ENCODE measurements at regions not wholly inside any gene's neighbourhood (a gene's known extent, or its start where the extent isn't known, plus 50 kb on each side); places are given as distances from the start of the nearest gene placed in this dataset.

DNA sequence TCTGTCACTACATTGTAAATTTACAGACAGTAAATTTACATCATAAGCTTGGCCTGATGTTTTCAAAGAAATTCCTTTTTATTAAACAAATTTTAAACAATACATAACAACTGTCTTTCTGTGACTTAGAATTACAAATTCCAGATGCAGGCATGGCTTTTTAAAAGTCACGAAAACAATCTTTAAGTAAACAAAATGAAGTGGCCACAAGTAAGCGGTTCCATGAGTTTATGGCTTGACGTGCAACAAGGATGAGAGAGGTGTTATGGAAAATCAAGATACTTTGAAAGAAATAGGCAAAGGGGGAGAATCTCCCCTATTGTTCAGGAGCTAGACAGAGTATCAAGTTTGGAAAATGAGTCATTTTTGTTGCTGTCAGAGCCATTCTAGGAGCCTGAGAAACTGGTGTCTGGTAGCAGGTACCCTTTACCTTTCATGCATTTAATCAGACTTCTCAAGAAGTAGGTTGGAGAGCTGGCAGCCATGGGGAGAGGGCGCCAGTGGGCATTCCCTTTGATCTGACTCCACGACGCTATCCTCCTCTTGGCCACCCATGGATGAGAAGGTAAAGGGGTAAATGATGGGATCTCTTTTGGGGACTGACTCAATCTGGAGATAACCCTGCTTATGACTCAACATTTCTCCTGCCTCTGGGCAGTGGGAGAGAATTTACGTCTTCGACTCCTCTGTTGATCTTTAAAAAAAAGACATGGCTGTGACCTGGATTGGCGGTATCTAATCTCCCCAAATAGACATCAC, 217.2 kb downstream of the SPRY1 start:
- TF ChIP-seq, protein P1, sequence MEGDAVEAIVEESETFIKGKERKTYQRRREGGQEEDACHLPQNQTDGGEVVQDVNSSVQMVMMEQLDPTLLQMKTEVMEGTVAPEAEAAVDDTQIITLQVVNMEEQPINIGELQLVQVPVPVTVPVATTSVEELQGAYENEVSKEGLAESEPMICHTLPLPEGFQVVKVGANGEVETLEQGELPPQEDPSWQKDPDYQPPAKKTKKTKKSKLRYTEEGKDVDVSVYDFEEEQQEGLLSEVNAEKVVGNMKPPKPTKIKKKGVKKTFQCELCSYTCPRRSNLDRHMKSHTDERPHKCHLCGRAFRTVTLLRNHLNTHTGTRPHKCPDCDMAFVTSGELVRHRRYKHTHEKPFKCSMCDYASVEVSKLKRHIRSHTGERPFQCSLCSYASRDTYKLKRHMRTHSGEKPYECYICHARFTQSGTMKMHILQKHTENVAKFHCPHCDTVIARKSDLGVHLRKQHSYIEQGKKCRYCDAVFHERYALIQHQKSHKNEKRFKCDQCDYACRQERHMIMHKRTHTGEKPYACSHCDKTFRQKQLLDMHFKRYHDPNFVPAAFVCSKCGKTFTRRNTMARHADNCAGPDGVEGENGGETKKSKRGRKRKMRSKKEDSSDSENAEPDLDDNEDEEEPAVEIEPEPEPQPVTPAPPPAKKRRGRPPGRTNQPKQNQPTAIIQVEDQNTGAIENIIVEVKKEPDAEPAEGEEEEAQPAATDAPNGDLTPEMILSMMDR (conservative IDR thresholded peaks at IDR 0.05), result no peak
- no peak for TF ChIP-seq ZFX (IDR thresholded peaks at IDR 0.05)
